ENCODE measurements at regions not wholly inside any gene's neighbourhood (a gene's known extent, or its start where the extent isn't known, plus 50 kb on each side); places are given as distances from the start of the nearest gene placed in this dataset.

GRCh38 chr19:33954686-33955085 is 158.0 kb downstream of the KCTD15 start:
- H3K27ac ChIP-seq (ENCODE audit: low read depth in 2 of 2, low read length in 1 of 2): no peak overlapping the region
- WGBS, 2 donors: 71 to 73% methylated on average over 2 of the region's 2 CpGs
- H3K4me3 ChIP-seq (ENCODE audit: low read depth in 1 of 2, low read length in 2 of 2): no peak overlapping the region
- H3K27me3 ChIP-seq (ENCODE audit: control insufficient read depth in 1 of 2, insufficient read depth in 2 of 2, low read length in 2 of 2): no peaks in the 10 kb centered on the region
- no peaks in the 10 kb centered on the region for H3K36me3 ChIP-seq (ENCODE audit: control insufficient read depth in 2 of 2, insufficient read depth in 2 of 2, low read length in 1 of 2)
- peaks cover 0 to 2% of the 10 kb centered on the region in 2 donors for H3K9me3 ChIP-seq (ENCODE audit: control insufficient read depth in 2 of 2, insufficient read depth in 1 of 2, low read depth in 1 of 2, low read length in 1 of 2)
- no peaks in the 10 kb centered on the region for H3K4me1 ChIP-seq (ENCODE audit: control insufficient read depth in 2 of 2, insufficient read depth in 2 of 2, low read length in 1 of 2)

DNA sequence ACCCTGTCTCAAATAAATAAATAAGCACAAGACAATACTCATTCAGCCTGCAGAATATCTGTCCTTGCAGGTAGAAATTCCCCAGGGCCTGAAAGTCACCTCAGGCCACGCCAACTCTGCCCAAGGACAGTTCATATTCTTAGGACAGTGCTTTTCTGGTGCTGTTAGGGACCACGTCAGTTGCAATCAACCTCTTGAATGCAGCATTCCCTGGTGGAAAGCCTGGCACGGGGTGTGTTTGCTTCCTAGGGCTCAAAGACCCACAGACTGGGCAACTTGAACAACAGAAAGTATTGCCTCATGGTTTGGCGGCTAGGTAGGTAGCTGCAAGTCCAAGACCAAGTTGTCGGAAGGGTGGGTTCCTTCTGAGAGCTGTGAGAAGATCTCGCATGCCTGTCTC is 160.3 kb downstream of the KCTD15 start:
- no peak overlapping the region for H3K4me3 ChIP-seq (ENCODE audit: low read depth in 1 of 2, low read length in 2 of 2)
- peaks cover 0 to 2% of the 10 kb centered on the region in 2 donors for H3K9me3 ChIP-seq (ENCODE audit: control insufficient read depth in 2 of 2, insufficient read depth in 1 of 2, low read depth in 1 of 2, low read length in 1 of 2)
- H3K4me1 ChIP-seq (ENCODE audit: control insufficient read depth in 2 of 2, insufficient read depth in 2 of 2, low read length in 1 of 2): no peaks in the 10 kb centered on the region
- no peaks in the 10 kb centered on the region for H3K27me3 ChIP-seq (ENCODE audit: control insufficient read depth in 1 of 2, insufficient read depth in 2 of 2, low read length in 2 of 2)
- WGBS, 2 donors: 87 to 89% methylated on average over 6 of the region's 6 CpGs
- H3K36me3 ChIP-seq (ENCODE audit: control insufficient read depth in 2 of 2, insufficient read depth in 2 of 2, low read length in 1 of 2): no peaks in the 10 kb centered on the region
- H3K27ac ChIP-seq (ENCODE audit: low read depth in 2 of 2, low read length in 1 of 2): no peak overlapping the region

- 78 to 83% methylated on average over 2 of the region's 2 CpGs for WGBS, 2 donors
- H3K27ac ChIP-seq (ENCODE audit: low read depth in 2 of 2, low read length in 1 of 2): no peak overlapping the region
Observed at GRCh38 chr19:33957804-33958203, 161.1 kb downstream of the KCTD15 start.

DNA sequence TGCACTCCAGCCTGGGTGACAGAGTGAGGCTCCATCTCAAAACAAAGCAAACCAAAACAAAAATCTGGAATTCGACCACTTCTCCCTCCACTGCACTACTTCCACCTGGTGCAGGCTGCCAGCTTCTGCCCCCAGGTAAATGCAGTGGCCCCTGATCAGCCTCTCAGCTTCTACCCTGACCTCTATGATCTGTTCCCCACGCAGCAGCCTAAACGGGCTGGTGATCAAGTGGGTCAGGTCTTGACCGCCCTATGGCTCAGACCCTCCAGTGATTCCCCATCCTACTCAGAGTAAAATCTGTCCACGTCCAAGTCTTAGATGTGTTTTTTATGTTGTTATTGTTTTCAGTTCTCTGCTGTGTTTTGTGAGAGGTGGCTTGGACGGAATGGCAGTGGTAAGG is 163.9 kb downstream of the KCTD15 start:
- Histone ChIP-seq H3K27me3 (ENCODE audit: control insufficient read depth in 1 of 2, insufficient read depth in 2 of 2, low read length in 2 of 2) (no peaks in the 10 kb centered on the region), H3K9me3 (ENCODE audit: control insufficient read depth in 2 of 2, insufficient read depth in 1 of 2, low read depth in 1 of 2, low read length in 1 of 2) (no peaks in the 10 kb centered on the region), H3K4me1 (ENCODE audit: control insufficient read depth in 2 of 2, insufficient read depth in 2 of 2, low read length in 1 of 2) (no peaks in the 10 kb centered on the region), H3K27ac (ENCODE audit: low read depth in 2 of 2, low read length in 1 of 2) (no peak overlapping the region), H3K36me3 (ENCODE audit: control insufficient read depth in 2 of 2, insufficient read depth in 2 of 2, low read length in 1 of 2) (no peaks in the 10 kb centered on the region), H3K4me3 (ENCODE audit: low read depth in 1 of 2, low read length in 2 of 2) (no peak overlapping the region)
- WGBS, 2 donors: 58 to 72% methylated on average over 6 of the region's 6 CpGs

More at GRCh38 chr19:33957804-33958203, 161.1 kb downstream of the KCTD15 start:
- no peaks in the 10 kb centered on the region for H3K4me1 ChIP-seq (ENCODE audit: control insufficient read depth in 2 of 2, insufficient read depth in 2 of 2, low read length in 1 of 2)
- H3K27me3 ChIP-seq (ENCODE audit: control insufficient read depth in 1 of 2, insufficient read depth in 2 of 2, low read length in 2 of 2): no peaks in the 10 kb centered on the region
- H3K4me3 ChIP-seq (ENCODE audit: low read depth in 1 of 2, low read length in 2 of 2): no peak overlapping the region
- H3K9me3 ChIP-seq (ENCODE audit: control insufficient read depth in 2 of 2, insufficient read depth in 1 of 2, low read depth in 1 of 2, low read length in 1 of 2): peaks cover 0 to 2% of the 10 kb centered on the region in 2 donors
- H3K36me3 ChIP-seq (ENCODE audit: control insufficient read depth in 2 of 2, insufficient read depth in 2 of 2, low read length in 1 of 2): no peaks in the 10 kb centered on the region

GRCh38 chr19:33962161-33962560 is 165.5 kb downstream of the KCTD15 start:
- WGBS, 2 donors: 81 to 85% methylated on average over 2 of the region's 2 CpGs
- Histone ChIP-seq H3K9me3 (ENCODE audit: control insufficient read depth in 2 of 2, insufficient read depth in 1 of 2, low read depth in 1 of 2, low read length in 1 of 2) (no peaks in the 10 kb centered on the region), H3K27me3 (ENCODE audit: control insufficient read depth in 1 of 2, insufficient read depth in 2 of 2, low read length in 2 of 2) (no peaks in the 10 kb centered on the region), H3K4me3 (ENCODE audit: low read depth in 1 of 2, low read length in 2 of 2) (no peak overlapping the region), H3K4me1 (ENCODE audit: control insufficient read depth in 2 of 2, insufficient read depth in 2 of 2, low read length in 1 of 2) (no peaks in the 10 kb centered on the region), H3K27ac (ENCODE audit: low read depth in 2 of 2, low read length in 1 of 2) (no peak overlapping the region), H3K36me3 (ENCODE audit: control insufficient read depth in 2 of 2, insufficient read depth in 2 of 2, low read length in 1 of 2) (no peaks in the 10 kb centered on the region)

- 91 to 92% methylated on average over 7 of the region's 7 CpGs for WGBS, 2 donors
- Histone ChIP-seq H3K4me3 (ENCODE audit: low read depth in 1 of 2, low read length in 2 of 2) (no peak overlapping the region), H3K27me3 (ENCODE audit: control insufficient read depth in 1 of 2, insufficient read depth in 2 of 2, low read length in 2 of 2) (no peaks in the 10 kb centered on the region), H3K4me1 (ENCODE audit: control insufficient read depth in 2 of 2, insufficient read depth in 2 of 2, low read length in 1 of 2) (no peaks in the 10 kb centered on the region), H3K27ac (ENCODE audit: low read depth in 2 of 2, low read length in 1 of 2) (no peak overlapping the region), H3K9me3 (ENCODE audit: control insufficient read depth in 2 of 2, insufficient read depth in 1 of 2, low read depth in 1 of 2, low read length in 1 of 2) (no peaks in the 10 kb centered on the region), H3K36me3 (ENCODE audit: control insufficient read depth in 2 of 2, insufficient read depth in 2 of 2, low read length in 1 of 2) (no peaks in the 10 kb centered on the region)
Observed at GRCh38 chr19:33963514-33963913, 166.8 kb downstream of the KCTD15 start.

- H3K4me3 ChIP-seq (ENCODE audit: low read depth in 1 of 2, low read length in 2 of 2): no peak overlapping the region
- 50 to 61% methylated on average over 1 of the region's 1 CpG for WGBS, 2 donors
- H3K36me3 ChIP-seq (ENCODE audit: control insufficient read depth in 2 of 2, insufficient read depth in 2 of 2, low read length in 1 of 2): no peaks in the 10 kb centered on the region
- H3K27me3 ChIP-seq (ENCODE audit: control insufficient read depth in 1 of 2, insufficient read depth in 2 of 2, low read length in 2 of 2): no peaks in the 10 kb centered on the region
- no peak overlapping the region for H3K27ac ChIP-seq (ENCODE audit: low read depth in 2 of 2, low read length in 1 of 2)
- H3K4me1 ChIP-seq (ENCODE audit: control insufficient read depth in 2 of 2, insufficient read depth in 2 of 2, low read length in 1 of 2): no peaks in the 10 kb centered on the region
- no peaks in the 10 kb centered on the region for H3K9me3 ChIP-seq (ENCODE audit: control insufficient read depth in 2 of 2, insufficient read depth in 1 of 2, low read depth in 1 of 2, low read length in 1 of 2)
Observed at GRCh38 chr19:33971073-33971472, 174.4 kb downstream of the KCTD15 start.

GRCh38 chr19:33977756-33978685 is 181.4 kb downstream of the KCTD15 start:
- H3K27ac ChIP-seq (ENCODE audit: low read depth in 2 of 2, low read length in 1 of 2): no peak overlapping the region
- WGBS, 2 donors: 79 to 80% methylated on average over 4 of the region's 4 CpGs
- no peaks in the 10 kb centered on the region for H3K9me3 ChIP-seq (ENCODE audit: control insufficient read depth in 2 of 2, insufficient read depth in 1 of 2, low read depth in 1 of 2, low read length in 1 of 2)
- no peaks in the 10 kb centered on the region for H3K36me3 ChIP-seq (ENCODE audit: control insufficient read depth in 2 of 2, insufficient read depth in 2 of 2, low read length in 1 of 2)
- H3K4me3 ChIP-seq (ENCODE audit: low read depth in 1 of 2, low read length in 2 of 2): no peak overlapping the region
- no peaks in the 10 kb centered on the region for H3K27me3 ChIP-seq (ENCODE audit: control insufficient read depth in 1 of 2, insufficient read depth in 2 of 2, low read length in 2 of 2)
- H3K4me1 ChIP-seq (ENCODE audit: control insufficient read depth in 2 of 2, insufficient read depth in 2 of 2, low read length in 1 of 2): no peaks in the 10 kb centered on the region

DNA sequence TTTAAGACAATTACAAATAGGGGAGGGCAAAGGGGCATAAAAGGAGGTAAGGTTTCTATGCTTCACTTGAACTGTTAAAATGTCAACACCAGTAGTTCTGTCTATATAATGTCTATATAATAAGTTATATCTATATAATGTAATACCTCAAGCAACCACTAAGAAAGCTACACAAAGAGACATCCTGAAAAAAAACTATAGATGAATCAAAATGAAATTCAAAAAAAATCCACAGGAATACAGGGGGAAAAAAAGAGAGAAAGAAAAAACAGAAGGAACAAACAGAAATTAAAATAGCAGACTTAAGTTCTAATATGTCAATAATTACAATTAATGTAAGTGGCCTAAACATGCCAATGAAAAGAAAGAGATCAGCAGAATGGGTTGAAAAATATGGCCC is 186.0 kb downstream of the KCTD15 start:
- H3K36me3 ChIP-seq (ENCODE audit: control insufficient read depth in 2 of 2, insufficient read depth in 2 of 2, low read length in 1 of 2): no peaks in the 10 kb centered on the region
- H3K27ac ChIP-seq (ENCODE audit: low read depth in 2 of 2, low read length in 1 of 2): no peak overlapping the region
- H3K4me1 ChIP-seq (ENCODE audit: control insufficient read depth in 2 of 2, insufficient read depth in 2 of 2, low read length in 1 of 2): no peaks in the 10 kb centered on the region
- H3K9me3 ChIP-seq (ENCODE audit: control insufficient read depth in 2 of 2, insufficient read depth in 1 of 2, low read depth in 1 of 2, low read length in 1 of 2): no peaks in the 10 kb centered on the region
- no peaks in the 10 kb centered on the region for H3K27me3 ChIP-seq (ENCODE audit: control insufficient read depth in 1 of 2, insufficient read depth in 2 of 2, low read length in 2 of 2)
- no peak overlapping the region for H3K4me3 ChIP-seq (ENCODE audit: low read depth in 1 of 2, low read length in 2 of 2)

DNA sequence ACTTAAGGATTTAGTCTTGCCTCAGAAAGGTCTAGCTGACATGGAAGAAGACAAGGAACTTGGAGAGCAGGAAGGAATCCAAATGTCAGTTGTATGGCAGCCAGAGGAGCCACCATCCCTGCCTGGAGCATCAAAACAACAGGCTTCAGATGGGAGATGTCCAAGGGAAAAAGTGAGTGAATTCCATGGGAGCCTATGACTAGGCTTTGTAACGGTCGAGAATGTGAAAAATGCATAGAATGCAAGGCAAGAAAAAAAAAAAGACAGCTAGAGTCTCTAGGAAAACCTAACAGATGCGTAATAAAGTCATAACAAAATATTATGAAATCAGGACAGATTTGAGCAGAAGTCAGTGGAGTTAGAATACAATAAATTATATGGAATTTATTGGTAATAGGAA is 183.7 kb upstream of the LSM14A start:
- no peaks in the 10 kb centered on the region for H3K27me3 ChIP-seq (ENCODE audit: control insufficient read depth in 1 of 2, insufficient read depth in 2 of 2, low read length in 2 of 2)
- no peak overlapping the region for H3K4me3 ChIP-seq (ENCODE audit: low read depth in 1 of 2, low read length in 2 of 2)
- no peak overlapping the region for H3K27ac ChIP-seq (ENCODE audit: low read depth in 2 of 2, low read length in 1 of 2)
- no peaks in the 10 kb centered on the region for H3K36me3 ChIP-seq (ENCODE audit: control insufficient read depth in 2 of 2, insufficient read depth in 2 of 2, low read length in 1 of 2)
- peaks cover 0 to 2% of the 10 kb centered on the region in 2 donors for H3K9me3 ChIP-seq (ENCODE audit: control insufficient read depth in 2 of 2, insufficient read depth in 1 of 2, low read depth in 1 of 2, low read length in 1 of 2)
- 79 to 81% methylated on average over 3 of the region's 3 CpGs for WGBS, 2 donors
- H3K4me1 ChIP-seq (ENCODE audit: control insufficient read depth in 2 of 2, insufficient read depth in 2 of 2, low read length in 1 of 2): no peaks in the 10 kb centered on the region

Measured in esophagus (tissue), 2 donors.